K562 (cell line): ENCODE measurements at regions not wholly inside any gene's neighbourhood (a gene's known extent, or its start where the extent isn't known, plus 50 kb on each side); places are given as distances from the start of the nearest gene placed in this dataset.

Source experiments
- EP300 ChIP-seq: IDR thresholded peaks from 2 replicates; pipeline ENCODE4 v1.6.1; 2012; ENCODE audit warnings: low read length, improper control_type of control experiment
- MEIS2 ChIP-seq: fragments of 450-650 bp; IDR thresholded peaks from 2 replicates; pipeline ENCODE4 v1.6.1; 2014; ENCODE audit warnings: mild to moderate bottlenecking; ENCODE audit not compliant: partially characterized antibody
- POLR2B ChIP-seq: fragments of 450-650 bp; IDR thresholded peaks from 2 replicates; pipeline ENCODE4 v1.6.1; 2018; ENCODE audit warnings: low read depth; ENCODE audit not compliant: partially characterized antibody
- TRIM24 ChIP-seq, 2 experiments: fragments of 450-650 bp; IDR thresholded peaks; 2 replicates each; pipeline ENCODE4 v1.6.1; 2016
- TF ChIP-seq, protein P1 (sequence below), 2 experiments: fragments of 450-650 bp; IDR thresholded peaks; 2 replicates each; pipeline ENCODE4 v1.6.1; 2016; ENCODE audit warnings: mild to moderate bottlenecking in 2 of 2, borderline replicate concordance in 1 of 2, low read depth in 1 of 2, moderate library complexity in 1 of 2

- TF ChIP-seq, protein P1, sequence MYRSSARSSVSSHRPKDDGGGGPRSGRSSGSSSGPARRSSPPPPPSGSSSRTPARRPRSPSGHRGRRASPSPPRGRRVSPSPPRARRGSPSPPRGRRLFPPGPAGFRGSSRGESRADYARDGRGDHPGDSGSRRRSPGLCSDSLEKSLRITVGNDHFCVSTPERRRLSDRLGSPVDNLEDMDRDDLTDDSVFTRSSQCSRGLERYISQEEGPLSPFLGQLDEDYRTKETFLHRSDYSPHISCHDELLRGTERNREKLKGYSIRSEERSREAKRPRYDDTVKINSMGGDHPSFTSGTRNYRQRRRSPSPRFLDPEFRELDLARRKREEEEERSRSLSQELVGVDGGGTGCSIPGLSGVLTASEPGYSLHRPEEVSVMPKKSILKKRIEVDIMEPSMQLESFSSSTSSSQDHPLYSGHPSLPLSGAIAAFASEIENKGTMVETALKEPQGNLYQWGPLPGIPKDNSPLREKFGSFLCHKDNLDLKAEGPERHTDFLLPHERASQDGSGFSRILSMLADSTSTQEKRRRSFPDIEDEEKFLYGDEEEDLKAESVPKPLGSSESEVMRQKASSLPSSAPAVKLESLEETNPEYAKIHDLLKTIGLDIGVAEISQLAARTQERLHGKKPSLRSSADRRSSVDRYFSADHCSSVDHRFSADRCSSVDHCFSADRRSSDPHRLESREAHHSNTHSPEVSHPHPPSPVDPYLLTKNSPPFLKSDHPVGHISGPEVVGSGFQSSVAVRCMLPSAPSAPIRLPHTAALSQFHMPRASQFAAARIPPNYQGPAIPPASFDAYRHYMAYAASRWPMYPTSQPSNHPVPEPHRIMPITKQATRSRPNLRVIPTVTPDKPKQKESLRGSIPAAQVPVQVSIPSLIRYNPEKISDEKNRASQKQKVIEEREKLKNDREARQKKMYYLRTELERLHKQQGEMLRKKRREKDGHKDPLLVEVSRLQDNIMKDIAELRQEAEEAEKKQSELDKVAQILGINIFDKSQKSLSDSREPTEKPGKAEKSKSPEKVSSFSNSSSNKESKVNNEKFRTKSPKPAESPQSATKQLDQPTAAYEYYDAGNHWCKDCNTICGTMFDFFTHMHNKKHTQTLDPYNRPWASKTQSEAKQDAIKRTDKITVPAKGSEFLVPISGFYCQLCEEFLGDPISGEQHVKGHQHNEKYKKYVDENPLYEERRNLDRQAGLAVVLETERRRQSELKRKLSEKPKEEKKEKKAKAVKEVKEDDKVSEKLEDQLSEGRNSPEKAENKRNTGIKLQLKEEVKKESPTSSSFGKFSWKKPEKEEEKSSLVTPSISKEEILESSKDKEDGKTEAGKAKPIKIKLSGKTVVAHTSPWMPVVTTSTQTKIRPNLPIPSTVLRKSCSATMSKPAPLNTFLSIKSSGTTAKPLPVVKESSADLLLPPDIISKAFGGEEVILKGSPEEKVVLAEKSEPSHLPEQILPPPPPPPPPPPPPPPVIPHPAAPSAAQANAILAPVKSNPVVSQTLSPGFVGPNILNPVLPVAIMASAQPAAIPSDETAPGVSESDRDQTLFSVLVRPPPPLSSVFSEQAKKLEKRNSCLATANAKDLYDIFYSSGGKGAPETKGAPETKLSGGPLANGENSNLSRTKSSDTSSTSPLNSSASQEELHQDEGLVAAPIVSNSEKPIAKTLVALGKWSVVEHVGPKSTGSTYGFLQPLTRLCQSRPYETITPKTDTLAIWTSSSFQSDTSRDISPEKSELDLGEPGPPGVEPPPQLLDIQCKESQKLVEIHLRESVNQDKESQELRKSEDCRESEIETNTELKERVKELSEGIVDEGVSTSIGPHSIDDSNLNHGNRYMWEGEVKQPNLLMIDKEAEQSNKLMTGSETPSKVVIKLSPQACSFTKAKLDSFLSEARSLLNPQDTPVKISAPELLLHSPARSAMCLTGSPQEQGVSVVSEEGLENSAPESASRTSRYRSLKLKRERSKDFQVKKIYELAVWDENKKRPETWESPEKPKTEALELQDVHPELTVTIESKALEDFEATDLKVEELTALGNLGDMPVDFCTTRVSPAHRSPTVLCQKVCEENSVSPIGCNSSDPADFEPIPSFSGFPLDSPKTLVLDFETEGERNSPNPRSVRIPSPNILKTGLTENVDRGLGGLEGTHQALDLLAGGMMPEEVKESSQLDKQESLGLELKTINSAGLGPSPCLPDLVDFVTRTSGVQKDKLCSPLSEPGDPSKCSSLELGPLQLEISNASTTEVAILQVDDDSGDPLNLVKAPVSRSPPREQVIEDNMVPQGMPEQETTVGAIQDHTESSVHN (IDR thresholded peaks at IDR 0.05; ENCODE audit: borderline replicate concordance in 1 of 2, low read depth in 1 of 2) = no peak
- TF ChIP-seq MEIS2 (no peak), TRIM24 (IDR thresholded peaks at IDR 0.05) (no peak), POLR2B (no peak), EP300 (no peak)
- TF ChIP-seq, all 486 proteins: peak for 0
Observed at GRCh38 chr13:85314686-85315085, 484.5 kb downstream of the SLITRK6 start (continued).
